Activated CD4-positive, alpha-beta memory T cell treated with anti-CD3 and anti-CD28 coated beads for 36 hours (primary cell): ENCODE measurements at regions not wholly inside any gene's neighbourhood (a gene's known extent, or its start where the extent isn't known, plus 50 kb on each side); places are given as distances from the start of the nearest gene placed in this dataset.
"Not testable (repeated sequence)": the region's sequence is repeated elsewhere in the genome, so short reads cannot be mapped to it uniquely, and the experiment has no call there.

ENCODE experiments used
- CTCF ChIA-PET: fragments of 350-600 bp; sonication (Branson Sonifier 250); formaldehyde crosslinking; loops from one replicate; lab custom pipeline; 2021; ENCODE audit warnings: antibody characterized with exemption, inconsistent platforms; lab: Charles Lee
- POLR2A ChIA-PET: fragments of 350-600 bp; sonication (Branson Sonifier 250); formaldehyde crosslinking; loops from one replicate; lab custom pipeline; 2021; ENCODE audit warnings: antibody characterized with exemption; lab: Charles Lee
- DNase-seq: peaks from one replicate; pipeline ENCODE4 v3.0.0-alpha.2; 2020
- H3K27ac Mint-ChIP-seq: one replicate; pipeline ENCODE4 v1.8.0; 2021; ENCODE audit warnings: mixed read lengths
- H3K27me3 Mint-ChIP-seq: one replicate; pipeline ENCODE4 v1.8.0; 2021; ENCODE audit warnings: mixed read lengths
- H3K36me3 Mint-ChIP-seq: one replicate; pipeline ENCODE4 v1.8.0; 2021; ENCODE audit warnings: mixed read lengths
- H3K4me1 Mint-ChIP-seq: one replicate; pipeline ENCODE4 v1.8.0; 2021; ENCODE audit warnings: low read depth, mixed read lengths
- H3K4me3 Mint-ChIP-seq: one replicate; pipeline ENCODE4 v1.8.0; 2021; ENCODE audit warnings: mild to moderate bottlenecking, mixed read lengths
- H3K9me3 Mint-ChIP-seq: one replicate; pipeline ENCODE4 v1.8.0; 2021; ENCODE audit warnings: mixed read lengths
- intact Hi-C: fragments of 100-400 bp; cut with micrococcal nuclease; formaldehyde crosslinking; loops from one replicate; pipeline ENCODE4 v1.15.1; 2023

- H3K27ac Mint-ChIP-seq, H3K27me3 Mint-ChIP-seq, H3K4me3 Mint-ChIP-seq, H3K36me3 Mint-ChIP-seq, DNase-seq, H3K4me1 Mint-ChIP-seq, intact Hi-C loops, H3K9me3 Mint-ChIP-seq, POLR2A ChIA-PET: not testable (repeated sequence)
- CTCF ChIA-PET, result interaction anchor here (1.4 kb wide), 1 partner anchor 26 kb away, joined by 4 read pairs; no protein-coding TSS in a partner anchor
Observed at GRCh38 chr13:21272439-21272838, 96.0 kb downstream of the MRPL57 start.

GRCh38 chr13:21274457-21274856 lies 98.0 kb downstream of the MRPL57 start:
- H3K27ac Mint-ChIP-seq, H3K9me3 Mint-ChIP-seq, POLR2A ChIA-PET, DNase-seq, H3K4me3 Mint-ChIP-seq, H3K27me3 Mint-ChIP-seq, H3K36me3 Mint-ChIP-seq, intact Hi-C loops, H3K4me1 Mint-ChIP-seq, CTCF ChIA-PET: not testable (repeated sequence)

GRCh38 chr13:21282065-21282464 lies 105.6 kb downstream of the MRPL57 start:
- ChIA-PET POLR2A (no interaction called here), CTCF (no interaction called here)
- Mint-ChIP-seq H3K9me3 (peaks cover 2% of the 10 kb centered on the region), H3K4me3 (no peak overlapping the region), H3K27me3 (peaks cover 20% of the 10 kb centered on the region), H3K27ac (no peak overlapping the region), H3K4me1 (no peaks in the 10 kb centered on the region), H3K36me3 (no peaks in the 10 kb centered on the region)
- DNase-seq, result no peak
- intact Hi-C loops, result no loop called here

- DNase-seq, result no peak
- Mint-ChIP-seq H3K27me3 (peaks cover 12% of the 10 kb centered on the region), H3K9me3 (peaks cover 15% of the 10 kb centered on the region), H3K27ac (no peak overlapping the region), H3K4me1 (no peaks in the 10 kb centered on the region), H3K4me3 (no peak overlapping the region), H3K36me3 (peaks cover 2% of the 10 kb centered on the region)
- intact Hi-C loops, result no loop called here
- POLR2A ChIA-PET, result no interaction called here
- CTCF ChIA-PET, result no interaction called here
Observed at GRCh38 chr13:21287331-21287907, 111.0 kb downstream of the MRPL57 start.

GRCh38 chr13:21289475-21289874 lies 113.0 kb downstream of the MRPL57 start:
- H3K36me3 Mint-ChIP-seq, result peaks cover 2% of the 10 kb centered on the region
- ChIA-PET POLR2A (no interaction called here), CTCF (interaction anchor here (0.9 kb wide), 1 partner anchor 8 kb away, joined by 4 read pairs; no protein-coding TSS in a partner anchor)
- H3K4me1 Mint-ChIP-seq, result no peaks in the 10 kb centered on the region
- intact Hi-C loops, result no loop called here
- H3K4me3 Mint-ChIP-seq, result no peak overlapping the region
- DNase-seq, result no peak
- no peak overlapping the region for H3K27ac Mint-ChIP-seq
- H3K27me3 Mint-ChIP-seq, result peaks cover 5% of the 10 kb centered on the region
- H3K9me3 Mint-ChIP-seq, result peaks cover 15% of the 10 kb centered on the region

GRCh38 chr13:21290442-21291002 lies 114.1 kb downstream of the MRPL57 start:
- H3K27me3 Mint-ChIP-seq, H3K4me3 Mint-ChIP-seq, H3K36me3 Mint-ChIP-seq, H3K4me1 Mint-ChIP-seq, POLR2A ChIA-PET, CTCF ChIA-PET: not testable (repeated sequence)
- intact Hi-C loops, result loop anchor here (10.0 kb wide), 1 partner anchor 176 kb away; no protein-coding TSS in a partner anchor
- H3K27ac Mint-ChIP-seq, result peak overlapping the region; percentile 61
- DNase-seq, result peak; percentile 30
- H3K9me3 Mint-ChIP-seq, result peaks cover 15% of the 10 kb centered on the region

DNA sequence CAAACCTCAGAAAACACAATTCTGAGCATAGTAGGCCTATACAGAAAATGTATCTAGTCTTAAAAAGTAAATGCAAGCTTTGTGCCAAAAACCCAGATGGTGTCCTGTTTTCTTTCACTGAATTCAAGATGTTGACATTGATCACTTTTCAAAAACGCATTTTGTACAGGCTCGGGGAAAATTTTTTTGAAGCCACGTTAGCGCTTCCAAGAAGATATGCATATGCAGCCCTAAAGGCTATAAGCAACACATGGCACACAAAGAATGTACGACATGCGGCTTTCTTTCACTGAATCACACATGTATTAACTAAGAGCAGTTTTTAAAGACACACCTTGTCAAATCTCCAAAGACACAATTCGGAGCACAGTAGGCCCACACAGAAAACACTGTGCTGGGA lies 115.4 kb downstream of the MRPL57 start:
- Mint-ChIP-seq H3K27me3 (no peaks in the 10 kb centered on the region), H3K27ac (no peak overlapping the region), H3K4me1 (peaks cover under 1% of the 10 kb centered on the region), H3K4me3 (no peak overlapping the region), H3K36me3 (peaks cover 2% of the 10 kb centered on the region), H3K9me3 (peaks cover 15% of the 10 kb centered on the region)
- CTCF ChIA-PET, result interaction anchor here (0.8 kb wide), 1 partner anchor 185 kb away, joined by 5 read pairs; no protein-coding TSS in a partner anchor
- intact Hi-C loops, result loop anchor here (10.0 kb wide), 1 partner anchor 177 kb away; no protein-coding TSS in a partner anchor
- POLR2A ChIA-PET, result no interaction called here
- DNase-seq, result no peak

DNA sequence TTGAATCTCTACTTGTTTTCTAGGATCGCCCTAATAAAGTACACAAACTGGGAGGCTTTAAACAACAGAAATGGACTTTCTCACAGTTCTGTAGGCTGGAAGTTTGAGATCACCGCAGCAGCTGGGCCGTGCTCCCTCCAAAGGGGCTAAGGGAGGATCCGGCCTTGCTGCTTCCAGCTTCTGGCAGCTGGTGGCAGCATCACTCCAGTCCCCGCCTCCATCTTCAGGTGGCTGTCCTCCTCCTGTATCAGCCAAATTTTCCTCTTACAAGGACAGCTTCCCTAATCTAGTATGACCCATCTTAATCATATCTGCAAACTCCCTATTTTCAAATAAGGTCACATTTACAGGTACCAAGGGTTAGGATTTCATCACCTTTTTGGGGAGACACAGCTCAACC lies 120.5 kb downstream of the MRPL57 start:
- H3K27ac Mint-ChIP-seq, result peak overlapping the region; percentile 59
- intact Hi-C loops, result loop anchor here (1.0 to 10.0 kb wide), 2 partner anchors 180 to 182 kb away; no protein-coding TSS in a partner anchor
- POLR2A ChIA-PET, result interaction anchor here (2.3 kb wide), 1 partner anchor 162 kb away, joined by 13 read pairs; the partner anchor contains the start of gene ZDHHC20
- not testable (repeated sequence) for H3K4me3 Mint-ChIP-seq, H3K27me3 Mint-ChIP-seq, H3K9me3 Mint-ChIP-seq, H3K36me3 Mint-ChIP-seq
- H3K4me1 Mint-ChIP-seq, result peaks cover 22% of the 10 kb centered on the region
- peak; percentile 64 for DNase-seq
- CTCF ChIA-PET, result interaction anchor here (0.5 to 5.5 kb wide), 28 partner anchors 8 to 384 kb away, joined by 3 to 170 read pairs (median 4); partner anchors contain the start of genes MICU2, MRPL57, SKA3 and ZDHHC20

DNA sequence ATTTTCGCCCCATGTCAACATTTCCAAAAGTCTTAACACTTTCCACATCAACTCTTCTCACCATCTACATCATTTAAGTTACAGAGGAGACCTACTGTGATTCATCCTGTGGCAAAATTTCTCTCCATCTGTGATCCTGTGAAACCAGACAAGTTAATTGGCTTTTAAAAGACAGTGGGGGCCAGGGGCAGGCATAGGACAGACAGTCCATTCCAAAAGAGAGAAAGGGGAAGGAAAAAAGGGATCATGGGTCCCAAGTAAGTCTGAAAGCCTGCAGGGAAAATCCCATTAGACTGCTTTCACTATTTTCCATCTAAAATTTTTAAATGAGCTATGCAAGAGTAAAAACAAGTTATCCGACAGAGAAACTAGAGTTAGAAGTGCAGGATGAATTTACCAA lies 121.0 kb downstream of the MRPL57 start:
- intact Hi-C loops, result loop anchor here (1.0 to 10.0 kb wide), 2 partner anchors 180 to 183 kb away; no protein-coding TSS in a partner anchor
- peak overlapping the region; percentile 59 for H3K27ac Mint-ChIP-seq
- no peaks in the 10 kb centered on the region for H3K36me3 Mint-ChIP-seq
- POLR2A ChIA-PET, result interaction anchor here (2.3 kb wide), 1 partner anchor 161 kb away, joined by 13 read pairs; the partner anchor contains the start of gene ZDHHC20
- DNase-seq, result no peak
- H3K27me3 Mint-ChIP-seq, result no peaks in the 10 kb centered on the region
- H3K4me1 Mint-ChIP-seq, result peaks cover 23% of the 10 kb centered on the region
- H3K4me3 Mint-ChIP-seq, result peak overlapping the region; percentile 87
- no peaks in the 10 kb centered on the region for H3K9me3 Mint-ChIP-seq
- CTCF ChIA-PET, result interaction anchor here (0.6 to 5.5 kb wide), 29 partner anchors 8 to 353 kb away, joined by 3 to 170 read pairs (median 4); partner anchors contain the start of genes MICU2, MRPL57, SKA3 and ZDHHC20

GRCh38 chr13:21297914-21298831 lies 121.7 kb downstream of the MRPL57 start:
- intact Hi-C loops, result loop anchor here (1.0 to 10.0 kb wide), 7 partner anchors 31 to 373 kb away; partner anchors contain the start of genes FGF9, MICU2, MRPL57 and SKA3
- Mint-ChIP-seq H3K36me3 (no peaks in the 10 kb centered on the region), H3K27ac (peak overlapping the region; percentile 59), H3K9me3 (no peaks in the 10 kb centered on the region), H3K4me1 (peaks cover 25% of the 10 kb centered on the region), H3K27me3 (no peaks in the 10 kb centered on the region), H3K4me3 (peak overlapping the region; percentile 87)
- peak; percentile 91 for DNase-seq
- ChIA-PET POLR2A (interaction anchor here (1.3 to 2.3 kb wide), 2 partner anchors 160 to 396 kb away, joined by 4 to 13 read pairs; partner anchors contain the start of genes XPO4 and ZDHHC20), CTCF (interaction anchor here (0.6 to 5.5 kb wide), 23 partner anchors 9 to 828 kb away, joined by 3 to 170 read pairs (median 4); partner anchors contain the start of genes MRPL57, SKA3 and ZDHHC20)

DNA sequence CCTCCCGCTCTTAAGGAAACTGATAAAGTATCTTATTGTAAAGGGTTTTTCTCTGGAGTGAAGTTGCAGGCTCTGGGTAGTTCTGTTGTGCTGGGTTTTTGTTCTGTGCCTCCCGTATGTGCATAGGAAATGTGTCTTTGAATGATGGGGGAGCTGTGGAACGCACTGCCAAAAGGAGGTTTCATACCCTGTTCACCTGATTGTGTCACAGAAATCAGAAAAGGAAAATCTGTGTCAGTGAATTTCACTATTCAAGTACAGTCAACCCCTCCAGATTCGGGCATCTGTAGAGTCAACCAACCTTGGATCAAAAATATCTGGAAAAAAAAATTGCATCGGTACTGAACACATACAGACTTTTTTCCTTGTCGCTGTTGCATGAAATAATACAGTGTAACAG lies 127.8 kb downstream of the MRPL57 start:
- no peak for DNase-seq
- no peaks in the 10 kb centered on the region for H3K9me3 Mint-ChIP-seq
- ChIA-PET CTCF (no interaction called here), POLR2A (no interaction called here)
- peaks cover 13% of the 10 kb centered on the region for H3K4me1 Mint-ChIP-seq
- H3K27me3 Mint-ChIP-seq, result no peaks in the 10 kb centered on the region
- intact Hi-C loops, result no loop called here
- no peaks in the 10 kb centered on the region for H3K36me3 Mint-ChIP-seq
- no peak overlapping the region for H3K4me3 Mint-ChIP-seq
- H3K27ac Mint-ChIP-seq, result no peak overlapping the region
